ENCODE measurements at regions not wholly inside any gene's neighbourhood (a gene's known extent, or its start where the extent isn't known, plus 50 kb on each side); places are given as distances from the start of the nearest gene placed in this dataset.

- TF ChIP-seq, protein P1, sequence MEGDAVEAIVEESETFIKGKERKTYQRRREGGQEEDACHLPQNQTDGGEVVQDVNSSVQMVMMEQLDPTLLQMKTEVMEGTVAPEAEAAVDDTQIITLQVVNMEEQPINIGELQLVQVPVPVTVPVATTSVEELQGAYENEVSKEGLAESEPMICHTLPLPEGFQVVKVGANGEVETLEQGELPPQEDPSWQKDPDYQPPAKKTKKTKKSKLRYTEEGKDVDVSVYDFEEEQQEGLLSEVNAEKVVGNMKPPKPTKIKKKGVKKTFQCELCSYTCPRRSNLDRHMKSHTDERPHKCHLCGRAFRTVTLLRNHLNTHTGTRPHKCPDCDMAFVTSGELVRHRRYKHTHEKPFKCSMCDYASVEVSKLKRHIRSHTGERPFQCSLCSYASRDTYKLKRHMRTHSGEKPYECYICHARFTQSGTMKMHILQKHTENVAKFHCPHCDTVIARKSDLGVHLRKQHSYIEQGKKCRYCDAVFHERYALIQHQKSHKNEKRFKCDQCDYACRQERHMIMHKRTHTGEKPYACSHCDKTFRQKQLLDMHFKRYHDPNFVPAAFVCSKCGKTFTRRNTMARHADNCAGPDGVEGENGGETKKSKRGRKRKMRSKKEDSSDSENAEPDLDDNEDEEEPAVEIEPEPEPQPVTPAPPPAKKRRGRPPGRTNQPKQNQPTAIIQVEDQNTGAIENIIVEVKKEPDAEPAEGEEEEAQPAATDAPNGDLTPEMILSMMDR (conservative IDR thresholded peaks at IDR 0.05; ENCODE audit: low read depth, low read length), result no peak
- TF ChIP-seq FOS (IDR thresholded peaks at IDR 0.05; ENCODE audit: low read depth, low read length) (no peak), RFX5 (IDR thresholded peaks at IDR 0.05; ENCODE audit: low read depth, low read length) (no peak), BHLHE40 (IDR thresholded peaks at IDR 0.05; ENCODE audit: low read depth, low read length) (no peak), CHD1 (IDR thresholded peaks at IDR 0.05; ENCODE audit: low read depth, low read length) (no peak), POLR2A (IDR thresholded peaks at IDR 0.05; ENCODE audit: low read depth, low read length) (no peak)
Measured at GRCh38 chr4:116520886-116521285, 564.5 kb downstream of the TRAM1L1 start.

All from IMR-90 (cell line).